LNCAP (cell line): ENCODE measurements at regions not wholly inside any gene's neighbourhood (a gene's known extent, or its start where the extent isn't known, plus 50 kb on each side); places are given as distances from the start of the nearest gene placed in this dataset.

Experiments
- CTCF ChIP-seq: fragments of 450-650 bp; IDR thresholded peaks from 2 replicates; pipeline ENCODE4 v1.5.1; 2017; ENCODE audit warnings: mild to moderate bottlenecking

GRCh38 chr17:54180950-54181349, 358.2 kb downstream of the KIF2B start:
- no peak for TF ChIP-seq CTCF

- no peak for TF ChIP-seq CTCF
These were observed 368.5 kb downstream of the KIF2B start for GRCh38 chr17:54191261-54191660.

- TF ChIP-seq CTCF, result no peak
These were observed 371.5 kb downstream of the KIF2B start for GRCh38 chr17:54194268-54194667.

GRCh38 chr17:54196751-54197150, 374.0 kb downstream of the KIF2B start:
- TF ChIP-seq CTCF, result no peak

GRCh38 chr17:54220829-54221228, 398.1 kb downstream of the KIF2B start:
- no peak for TF ChIP-seq CTCF

GRCh38 chr17:54221499-54221898, 398.8 kb downstream of the KIF2B start:
- TF ChIP-seq CTCF, result no peak

- TF ChIP-seq CTCF, result no peak
These were observed 412.8 kb downstream of the KIF2B start for GRCh38 chr17:54235571-54235970.

- TF ChIP-seq CTCF, result no peak
These were observed 415.3 kb downstream of the KIF2B start for GRCh38 chr17:54237911-54238515.
